ENCODE measurements at regions not wholly inside any gene's neighbourhood (a gene's known extent, or its start where the extent isn't known, plus 50 kb on each side); places are given as distances from the start of the nearest gene placed in this dataset.

GRCh38 chr13:26494571-26495195, 62.8 kb upstream of the WASF3 start:
- Histone ChIP-seq H3K36me3 (no peaks in the 10 kb centered on the region), H3K9me3 (no peaks in the 10 kb centered on the region), H3K27me3 (peaks cover 0 to 6% (median 0%) of the 10 kb centered on the region in 7 donors), H3K27ac (no peak overlapping the region), H3K4me1 (peaks cover 0 to 14% (median 0%) of the 10 kb centered on the region in 9 donors), H3K4me3 (no peak overlapping the region)
- ATAC-seq (no peak), DNase-seq (no peak)
- intact Hi-C loops (cut with DNase I) = loop anchor here in 7 of 10 donors (5.0 to 10.0 kb wide), 5 partner anchors 120 to 312 kb away; partner anchors contain the start of gene CDK8 (in 1 of the 7)
- WGBS, 2 donors = 66 to 67% methylated on average over 8 of the region's 8 CpGs
- TF ChIP-seq CTCF (IDR thresholded peaks at IDR 0.05) = no peak

- Histone ChIP-seq H3K27ac (no peak overlapping the region), H3K36me3 (no peaks in the 10 kb centered on the region), H3K27me3 (peaks cover 0 to 6% (median 0%) of the 10 kb centered on the region in 7 donors), H3K4me3 (no peak overlapping the region), H3K4me1 (peaks cover 0 to 14% (median 0%) of the 10 kb centered on the region in 9 donors), H3K9me3 (no peaks in the 10 kb centered on the region)
- ATAC-seq = peak in 4 of 8 donors; percentile 26 to 51 (median 40)
- 66 to 71% methylated on average over 3 of the region's 3 CpGs for WGBS, 2 donors
- TF ChIP-seq CTCF (IDR thresholded peaks at IDR 0.05) = no peak
- intact Hi-C loops (cut with DNase I) = loop anchor here in 8 of 10 donors (2.0 to 10.0 kb wide), 7 partner anchors 45 to 313 kb away; partner anchors contain the start of gene CDK8 (in 1 of the 8)
- DNase-seq = no peak
Measured at GRCh38 chr13:26495750-26496149, 61.7 kb upstream of the WASF3 start.

- Histone ChIP-seq H3K9me3 (no peaks in the 10 kb centered on the region), H3K4me3 (no peak overlapping the region), H3K4me1 (peaks cover 0 to 15% (median 0%) of the 10 kb centered on the region in 9 donors), H3K27ac (peak overlapping the region in 3 of 10 donors; percentile 4 to 21 (median 17)), H3K36me3 (no peaks in the 10 kb centered on the region), H3K27me3 (peaks cover 0 to 7% (median 3%) of the 10 kb centered on the region in 7 donors)
- ATAC-seq (no peak), DNase-seq (no peak)
- no peak for TF ChIP-seq CTCF (IDR thresholded peaks at IDR 0.05)
- 66 to 71% methylated on average over 5 of the region's 5 CpGs for WGBS, 2 donors
- intact Hi-C loops (cut with DNase I) = loop anchor here in 8 of 10 donors (2.0 to 10.0 kb wide), 7 partner anchors 47 to 316 kb away; partner anchors contain the start of gene CDK8 (in 1 of the 8)
Measured at GRCh38 chr13:26497968-26498511, 59.4 kb upstream of the WASF3 start.

GRCh38 chr13:26498656-26499601, 58.6 kb upstream of the WASF3 start:
- intact Hi-C loops (cut with DNase I) = loop anchor here in 7 of 10 donors (1.0 to 10.0 kb wide), 5 partner anchors 124 to 317 kb away; partner anchors contain the start of gene CDK8 (in 1 of the 7)
- peak in 5 of 8 donors; percentile 20 to 36 (median 23) for ATAC-seq

More at GRCh38 chr13:26498656-26499601, 58.6 kb upstream of the WASF3 start:
- 37 to 40% methylated on average over 14 of the region's 14 CpGs for WGBS, 2 donors
- DNase-seq = no peak
- Histone ChIP-seq H3K4me3 (no peak overlapping the region), H3K36me3 (no peaks in the 10 kb centered on the region), H3K4me1 (peaks cover 0 to 15% (median 0%) of the 10 kb centered on the region in 9 donors), H3K9me3 (no peaks in the 10 kb centered on the region), H3K27ac (peak overlapping the region in 3 of 10 donors; percentile 17 to 35 (median 19)), H3K27me3 (peaks cover 0 to 9% (median 3%) of the 10 kb centered on the region in 7 donors)
- TF ChIP-seq CTCF (IDR thresholded peaks at IDR 0.05) = no peak
